Esophagus muscularis mucosa (tissue), 4 donors: ENCODE measurements at regions not wholly inside any gene's neighbourhood (a gene's known extent, or its start where the extent isn't known, plus 50 kb on each side); places are given as distances from the start of the nearest gene placed in this dataset.
"Not testable (repeated sequence)": the region's sequence is repeated elsewhere in the genome, so short reads cannot be mapped to it uniquely, and the experiment has no call there.

Experiments
- DNase-seq: peaks from one replicate; pipeline ENCODE4 v3.0.0-alpha.2; 2017; ENCODE audit errors: extremely low spot score
- H3K27ac ChIP-seq, 4 donors: fragments of 200-600 bp; sonication (generic); replicated peaks in 1 of 4; 1 replicate in 3 of 4; 2 replicates in 1 of 4; pipeline ENCODE4 v1.5.1; 2016 to 2019; ENCODE audit warnings: mild to moderate bottlenecking in 1 of 4
- H3K27me3 ChIP-seq, 4 donors: fragments of 200-600 bp; sonication (generic); one replicate each; pipeline versions ENCODE4 v1.5.1 to v1.6.0; 2016 to 2019
- H3K36me3 ChIP-seq, 4 donors: fragments of 200-600 bp; sonication (generic); one replicate each; pipeline ENCODE4 v1.5.1; 2016 to 2019
- H3K4me1 ChIP-seq, 4 donors: fragments of 200-600 bp; sonication (generic); one replicate each; pipeline ENCODE4 v1.5.1; 2016 to 2019
- H3K4me3 ChIP-seq, 4 donors: fragments of 200-600 bp; sonication (generic); 1 replicate in 2 of 4; 2 replicates in 2 of 4; pipeline ENCODE4 v1.5.1; 2016 to 2019; ENCODE audit warnings: mild to moderate bottlenecking in 4 of 4, moderate library complexity in 1 of 4
- H3K9me3 ChIP-seq, 4 donors: fragments of 200-600 bp; sonication (generic); 1 replicate in 3 of 4; 2 replicates in 1 of 4; pipeline ENCODE4 v1.5.1; 2016 to 2019
- CTCF ChIP-seq, 3 experiments: fragments of 200-600 bp in 2 of 3; fragments of 450-650 bp in 1 of 3; sonication (generic) in 2 of 3; IDR thresholded peaks; one replicate each; pipeline ENCODE4 v1.5.1; 2017 to 2019; ENCODE audit warnings: antibody characterized with exemption in 3 of 3, mild to moderate bottlenecking in 2 of 3, moderate library complexity in 1 of 3
- EP300 ChIP-seq: sonication (generic); formaldehyde crosslinking; IDR thresholded peaks from one replicate; pipeline ENCODE4 v1.6.1; 2017; ENCODE audit warnings: antibody characterized with exemption
- POLR2A ChIP-seq: fragments of 450-650 bp; IDR thresholded peaks from one replicate; pipeline ENCODE4 v1.6.1; 2017; ENCODE audit warnings: antibody characterized with exemption, moderate library complexity, mild to moderate bottlenecking, low read depth
- POLR2AphosphoS5 ChIP-seq, 2 donors: sonication (generic); formaldehyde crosslinking; IDR thresholded peaks; one replicate each; pipeline ENCODE4 v1.6.1; 2017; ENCODE audit warnings: antibody characterized with exemption in 2 of 2
- WGBS: methylation state at CpG from one replicate; pipeline ENCODE4 v1.1.5; 2018; 5-methylcytosine and 5-hydroxymethylcytosine counted together
- intact Hi-C: fragments of 100-400 bp; cut with DNase I; formaldehyde crosslinking; loops from one replicate; pipeline ENCODE4 v1.15.1; 2023

GRCh38 chr6:88442737-88443136 is 276.6 kb upstream of the CNR1 start:
- no peak overlapping the region for H3K27ac ChIP-seq
- no peaks in the 10 kb centered on the region for H3K9me3 ChIP-seq
- TF ChIP-seq POLR2AphosphoS5 (IDR thresholded peaks at IDR 0.05) (no peak), EP300 (no peak)
- no peaks in the 10 kb centered on the region for H3K36me3 ChIP-seq
- no peaks in the 10 kb centered on the region for H3K4me1 ChIP-seq
- intact Hi-C loops: no loop called here
- no peaks in the 10 kb centered on the region for H3K27me3 ChIP-seq
- no peak for DNase-seq
- 79% methylated on average over 4 of the region's 4 CpGs for WGBS
- no peak overlapping the region for H3K4me3 ChIP-seq

GRCh38 chr6:88441346-88441745 is 275.2 kb upstream of the CNR1 start:
- H3K9me3 ChIP-seq: no peaks in the 10 kb centered on the region
- no peaks in the 10 kb centered on the region for H3K36me3 ChIP-seq
- TF ChIP-seq POLR2A (no peak), CTCF (IDR thresholded peaks at IDR 0.05) (no peak), EP300 (no peak), POLR2AphosphoS5 (IDR thresholded peaks at IDR 0.05) (no peak)
- no peak for DNase-seq
- 64% methylated on average over 4 of the region's 4 CpGs for WGBS
- H3K27ac ChIP-seq: no peak overlapping the region
- no peaks in the 10 kb centered on the region for H3K27me3 ChIP-seq
- H3K4me1 ChIP-seq: no peaks in the 10 kb centered on the region
- no peak overlapping the region for H3K4me3 ChIP-seq
- intact Hi-C loops: no loop called here

GRCh38 chr6:88428068-88428467 is 261.9 kb upstream of the CNR1 start:
- H3K27me3 ChIP-seq: no peaks in the 10 kb centered on the region
- H3K36me3 ChIP-seq: no peaks in the 10 kb centered on the region
- no peak for DNase-seq
- H3K4me3 ChIP-seq: no peak overlapping the region
- H3K4me1 ChIP-seq: no peaks in the 10 kb centered on the region
- TF ChIP-seq POLR2A: no peak
- no peak for TF ChIP-seq POLR2AphosphoS5 (IDR thresholded peaks at IDR 0.05)
- no peak for TF ChIP-seq CTCF (IDR thresholded peaks at IDR 0.05)
- H3K9me3 ChIP-seq: no peaks in the 10 kb centered on the region
- no peak overlapping the region for H3K27ac ChIP-seq
- 75% methylated on average over 1 of the region's 1 CpG for WGBS
- intact Hi-C loops: no loop called here

- H3K4me1 ChIP-seq: no peaks in the 10 kb centered on the region
- intact Hi-C loops: no loop called here
- WGBS: 95% methylated on average over 2 of the region's 2 CpGs
- no peak overlapping the region for H3K4me3 ChIP-seq
- H3K27me3 ChIP-seq: no peaks in the 10 kb centered on the region
- DNase-seq: no peak
- no peaks in the 10 kb centered on the region for H3K9me3 ChIP-seq
- no peak overlapping the region for H3K27ac ChIP-seq
- TF ChIP-seq POLR2AphosphoS5 (IDR thresholded peaks at IDR 0.05) (no peak), POLR2A (no peak), EP300 (no peak), CTCF (IDR thresholded peaks at IDR 0.05) (no peak)
- H3K36me3 ChIP-seq: no peaks in the 10 kb centered on the region
Measured at GRCh38 chr6:88426005-88426404, 259.9 kb upstream of the CNR1 start.

GRCh38 chr6:88422831-88423230 is 256.7 kb upstream of the CNR1 start:
- Histone ChIP-seq H3K9me3 (no peaks in the 10 kb centered on the region), H3K36me3 (no peaks in the 10 kb centered on the region), H3K27me3 (no peaks in the 10 kb centered on the region), H3K4me1 (no peaks in the 10 kb centered on the region), H3K4me3 (no peak overlapping the region), H3K27ac (no peak overlapping the region)
- TF ChIP-seq POLR2AphosphoS5 (IDR thresholded peaks at IDR 0.05) (no peak), POLR2A (no peak)
- 79% methylated on average over 8 of the region's 8 CpGs for WGBS
- DNase-seq: no peak
- intact Hi-C loops: no loop called here

GRCh38 chr6:88420967-88421488 is 254.9 kb upstream of the CNR1 start:
- DNase-seq, H3K4me1 ChIP-seq, intact Hi-C loops, H3K36me3 ChIP-seq, H3K27me3 ChIP-seq, H3K9me3 ChIP-seq, H3K27ac ChIP-seq, H3K4me3 ChIP-seq: not testable (repeated sequence)
- WGBS: 93% methylated on average over 18 of the region's 21 CpGs

- H3K36me3 ChIP-seq, H3K4me1 ChIP-seq, intact Hi-C loops, H3K9me3 ChIP-seq, H3K27me3 ChIP-seq, H3K4me3 ChIP-seq, H3K27ac ChIP-seq, DNase-seq: not testable (repeated sequence)
- WGBS: 88% methylated on average over 13 of the region's 13 CpGs
Measured at GRCh38 chr6:88418921-88419810, 253.0 kb upstream of the CNR1 start.

- H3K36me3 ChIP-seq, intact Hi-C loops, H3K27ac ChIP-seq, H3K4me3 ChIP-seq, H3K27me3 ChIP-seq, H3K4me1 ChIP-seq, H3K9me3 ChIP-seq, DNase-seq: not testable (repeated sequence)
- 77% methylated on average over 5 of the region's 5 CpGs for WGBS
Measured at GRCh38 chr6:88417361-88417760, 251.2 kb upstream of the CNR1 start.
